WTC11 (cell line): ENCODE measurements at regions not wholly inside any gene's neighbourhood (a gene's known extent, or its start where the extent isn't known, plus 50 kb on each side); places are given as distances from the start of the nearest gene placed in this dataset.

Experiments used
- ATF3 ChIP-seq: sonication (generic); formaldehyde crosslinking; conservative IDR thresholded peaks from 2 replicates; pipeline ENCODE4 v1.8.1; 2022; ENCODE audit warnings: mild to moderate bottlenecking, missing genetic modification reagents
- CTCF ChIP-seq: fragments of 200-600 bp; IDR thresholded peaks from 2 replicates; pipeline ENCODE4 v1.8.0; 2022; ENCODE audit warnings: antibody characterized with exemption
- E2F5 ChIP-seq: sonication (generic); formaldehyde crosslinking; IDR thresholded peaks from 2 replicates; pipeline ENCODE4 v1.8.1; 2022; ENCODE audit warnings: mild to moderate bottlenecking, moderate library complexity, missing genetic modification reagents
- ELF4 ChIP-seq: sonication (generic); formaldehyde crosslinking; IDR thresholded peaks from 2 replicates; pipeline ENCODE4 v1.8.1; 2022; ENCODE audit warnings: low read depth, mild to moderate bottlenecking, moderate library complexity, missing genetic modification reagents
- IRF2 ChIP-seq: sonication (generic); formaldehyde crosslinking; IDR thresholded peaks from 2 replicates; pipeline ENCODE4 v1.8.0; 2022; ENCODE audit warnings: low read depth, missing genetic modification reagents, borderline replicate concordance
- KAT7 ChIP-seq: sonication (generic); formaldehyde crosslinking; IDR thresholded peaks from 2 replicates; pipeline ENCODE4 v1.8.1; 2023; ENCODE audit warnings: missing genetic modification reagents, mild to moderate bottlenecking, borderline replicate concordance
- TEAD1 ChIP-seq: sonication (generic); formaldehyde crosslinking; IDR thresholded peaks from 2 replicates; pipeline ENCODE4 v1.8.0; 2022; ENCODE audit warnings: mild to moderate bottlenecking, missing genetic modification reagents
- ZNF121 ChIP-seq: sonication (generic); formaldehyde crosslinking; IDR thresholded peaks from 2 replicates; pipeline ENCODE4 v1.8.0; 2023; ENCODE audit warnings: missing genetic modification reagents
- ZNF317 ChIP-seq: sonication (generic); formaldehyde crosslinking; IDR thresholded peaks from 2 replicates; pipeline ENCODE4 v1.8.1; 2023; ENCODE audit warnings: low read depth, mild to moderate bottlenecking, moderate library complexity, missing genetic modification reagents, borderline replicate concordance
- ZNF671 ChIP-seq: fragments of 250-450 bp; sonication (Bioruptor Pico); IDR thresholded peaks from 2 replicates; pipeline ENCODE4 v1.8.0; 2021; ENCODE audit warnings: mild to moderate bottlenecking

GRCh38 chr20:40913224-40914185 is 115.1 kb upstream of the TOP1 start:
- TF ChIP-seq CTCF (no peak), IRF2 (CRISPR knock-in tag) (no peak), ZNF671 (no peak), ELF4 (CRISPR knock-in tag) (no peak), KAT7 (no peak), ZNF121 (CRISPR knock-in tag) (no peak), ZNF317 (CRISPR knock-in tag) (no peak), ATF3 (CRISPR knock-in tag) (no peak), E2F5 (no peak), TEAD1 (CRISPR knock-in tag) (no peak)
